Suprapubic skin (tissue), 3 donors: ENCODE measurements at regions not wholly inside any gene's neighbourhood (a gene's known extent, or its start where the extent isn't known, plus 50 kb on each side); places are given as distances from the start of the nearest gene placed in this dataset.

ENCODE experiments used
- POLR2A ChIP-seq, 2 donors: fragments of 450-650 bp; IDR thresholded peaks; one replicate each; pipeline ENCODE4 v1.6.1; 2017; ENCODE audit warnings: antibody characterized with exemption in 2 of 2, mild to moderate bottlenecking in 2 of 2, moderate library complexity in 2 of 2
- TF ChIP-seq, protein P1 (sequence below), 2 donors: fragments of 200-600 bp in 1 of 2; fragments of 450-650 bp in 1 of 2; sonication (generic) in 1 of 2; IDR thresholded peaks; one replicate each; pipeline ENCODE4 v1.5.1; 2016 to 2019; ENCODE audit warnings: antibody characterized with exemption in 2 of 2, mild to moderate bottlenecking in 1 of 2, moderate library complexity in 1 of 2

DNA sequence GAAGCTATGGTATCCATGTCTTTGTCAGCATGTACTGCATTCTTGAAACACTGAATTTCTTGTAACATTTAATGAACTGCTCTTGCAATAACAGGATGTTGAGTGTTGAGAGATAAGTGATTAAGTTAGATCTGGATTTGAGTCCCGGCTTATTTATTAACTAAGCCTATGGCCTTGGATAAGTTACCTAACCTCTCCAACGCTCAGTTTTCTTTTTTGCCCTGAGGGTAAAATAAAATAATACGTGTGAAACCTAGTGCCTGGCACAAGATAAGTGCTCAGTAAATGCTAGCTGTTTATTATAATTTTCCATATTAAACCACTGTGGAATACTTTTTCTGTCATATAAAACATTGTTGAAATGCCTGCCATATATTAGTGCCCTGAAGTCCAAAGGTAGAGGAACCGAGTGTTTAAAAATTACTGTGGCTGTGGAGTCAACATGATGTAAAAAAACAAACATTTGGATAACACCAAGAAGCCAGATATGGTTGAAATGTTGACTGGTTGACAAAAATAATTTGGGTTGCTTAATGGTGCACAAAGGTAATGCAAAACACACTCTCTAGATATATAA is 58.6 kb upstream of the ALB start:
- TF ChIP-seq POLR2A (IDR thresholded peaks at IDR 0.05) = no peak
- TF ChIP-seq, protein P1, sequence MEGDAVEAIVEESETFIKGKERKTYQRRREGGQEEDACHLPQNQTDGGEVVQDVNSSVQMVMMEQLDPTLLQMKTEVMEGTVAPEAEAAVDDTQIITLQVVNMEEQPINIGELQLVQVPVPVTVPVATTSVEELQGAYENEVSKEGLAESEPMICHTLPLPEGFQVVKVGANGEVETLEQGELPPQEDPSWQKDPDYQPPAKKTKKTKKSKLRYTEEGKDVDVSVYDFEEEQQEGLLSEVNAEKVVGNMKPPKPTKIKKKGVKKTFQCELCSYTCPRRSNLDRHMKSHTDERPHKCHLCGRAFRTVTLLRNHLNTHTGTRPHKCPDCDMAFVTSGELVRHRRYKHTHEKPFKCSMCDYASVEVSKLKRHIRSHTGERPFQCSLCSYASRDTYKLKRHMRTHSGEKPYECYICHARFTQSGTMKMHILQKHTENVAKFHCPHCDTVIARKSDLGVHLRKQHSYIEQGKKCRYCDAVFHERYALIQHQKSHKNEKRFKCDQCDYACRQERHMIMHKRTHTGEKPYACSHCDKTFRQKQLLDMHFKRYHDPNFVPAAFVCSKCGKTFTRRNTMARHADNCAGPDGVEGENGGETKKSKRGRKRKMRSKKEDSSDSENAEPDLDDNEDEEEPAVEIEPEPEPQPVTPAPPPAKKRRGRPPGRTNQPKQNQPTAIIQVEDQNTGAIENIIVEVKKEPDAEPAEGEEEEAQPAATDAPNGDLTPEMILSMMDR (IDR thresholded peaks at IDR 0.05) = no peak
